HG02885 (cell line): ENCODE measurements at regions not wholly inside any gene's neighbourhood (a gene's known extent, or its start where the extent isn't known, plus 50 kb on each side); places are given as distances from the start of the nearest gene placed in this dataset.

Experiments used
- ATAC-seq: cut with Tn5 transposase; IDR thresholded peaks from one replicate; pipeline ENCODE4 v1.9.1; 2021; ENCODE audit warnings: mild to moderate bottlenecking; ENCODE audit not compliant: unreplicated experiment, poor library complexity

DNA sequence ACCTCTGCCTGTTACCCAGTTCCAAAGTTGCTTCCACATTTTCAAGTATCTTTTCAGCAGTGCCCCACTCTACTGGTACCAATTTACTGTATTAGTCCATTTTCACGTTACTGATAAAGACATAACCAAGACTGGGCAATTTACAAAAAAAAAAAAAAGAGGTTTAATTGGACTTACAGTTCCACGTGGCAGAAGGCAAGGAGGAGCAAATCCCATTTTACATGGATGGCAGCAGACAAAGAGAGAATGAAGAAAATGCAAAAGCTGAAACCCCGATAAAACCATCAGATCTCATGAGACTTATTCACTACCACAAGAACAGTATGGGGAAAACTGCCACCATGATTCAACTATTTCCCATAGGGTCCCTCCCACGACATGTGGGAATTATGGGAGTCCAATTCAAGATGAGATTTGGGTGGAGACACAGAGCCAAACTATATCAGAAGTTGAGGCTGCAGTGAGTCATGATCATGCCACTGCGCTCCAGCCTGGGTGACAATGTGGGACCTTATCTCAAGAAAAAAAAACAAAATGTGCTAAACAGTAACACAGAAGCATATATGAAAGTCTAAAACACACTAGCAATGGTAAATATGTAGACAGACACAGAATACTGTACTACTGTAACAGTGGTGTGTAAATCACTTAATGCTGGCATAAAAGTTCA lies 190.3 kb upstream of the ZC3H12C start:
- ATAC-seq = no peak

DNA sequence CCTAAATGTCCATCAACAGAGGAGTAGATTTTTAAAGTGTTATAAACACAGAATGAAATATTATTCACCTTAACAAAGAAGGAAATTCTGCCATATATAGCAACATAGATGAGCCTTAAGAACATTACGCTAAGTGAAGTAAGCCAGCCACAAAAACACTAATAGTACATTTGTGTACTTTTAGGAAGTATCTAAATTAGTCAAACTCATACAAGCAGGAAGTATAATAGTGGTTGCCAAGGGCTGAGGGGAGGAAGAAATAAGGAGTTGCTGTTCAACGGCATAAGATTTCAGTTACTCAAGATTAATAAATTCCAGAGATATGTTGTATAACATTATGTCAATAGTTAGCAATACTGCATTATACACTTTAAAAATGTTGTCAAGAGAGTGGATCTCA lies 181.7 kb upstream of the ZC3H12C start:
- peak; percentile 68 for ATAC-seq

- no peak for ATAC-seq
These were observed 179.2 kb upstream of the ZC3H12C start for GRCh38 chr11:109914038-109914437.

- ATAC-seq = no peak
These were observed 178.2 kb upstream of the ZC3H12C start for GRCh38 chr11:109914809-109915653.

- ATAC-seq = no peak
These were observed 166.3 kb upstream of the ZC3H12C start for GRCh38 chr11:109926941-109927340.

GRCh38 chr11:109929308-109929707 lies 163.9 kb upstream of the ZC3H12C start:
- ATAC-seq = no peak

GRCh38 chr11:109933126-109933525 lies 160.1 kb upstream of the ZC3H12C start:
- no peak for ATAC-seq

DNA sequence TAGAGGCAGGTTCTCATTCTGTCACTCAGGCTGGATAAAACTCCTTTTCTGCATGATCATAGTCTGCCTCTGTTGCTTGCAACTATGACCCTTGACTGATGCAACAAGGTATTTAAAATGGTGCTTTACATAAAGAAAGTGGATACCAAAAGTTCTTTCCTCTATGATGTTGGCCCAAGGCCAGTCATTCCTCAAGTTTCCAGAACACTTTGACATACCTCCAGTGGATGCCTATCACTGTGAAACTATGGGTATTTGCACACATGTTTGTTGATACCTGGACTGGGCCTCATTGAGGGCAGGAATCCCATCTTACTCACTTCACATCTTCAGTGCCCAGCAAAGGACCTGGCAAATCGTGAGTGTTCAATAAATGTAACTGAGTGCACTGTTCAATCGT lies 159.0 kb upstream of the ZC3H12C start:
- no peak for ATAC-seq

DNA sequence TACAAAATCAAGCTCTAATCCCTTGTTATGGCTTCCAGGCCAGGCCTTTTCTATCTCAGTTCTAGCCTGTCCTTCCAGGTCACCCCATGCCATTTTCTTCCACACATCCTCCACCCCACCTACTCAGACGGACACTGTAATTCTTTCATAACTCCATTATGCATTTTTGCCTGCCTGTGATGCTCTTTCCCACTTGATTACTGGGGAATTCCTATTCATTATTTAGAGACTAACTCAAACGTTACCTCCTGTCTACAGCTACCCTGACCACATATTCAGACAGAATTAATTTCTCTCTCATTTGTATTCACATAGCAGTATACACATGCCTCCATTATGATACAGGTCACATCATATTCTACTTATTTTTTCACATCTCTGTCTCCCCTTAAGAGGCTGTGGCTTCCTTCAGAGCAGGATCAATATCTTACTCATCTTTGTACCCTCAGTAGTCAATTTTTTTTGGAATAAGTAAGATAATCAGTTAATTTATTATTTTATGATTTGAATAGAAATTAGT lies 156.5 kb upstream of the ZC3H12C start:
- no peak for ATAC-seq

- ATAC-seq = no peak
These were observed 155.2 kb upstream of the ZC3H12C start for GRCh38 chr11:109937968-109938367.

- peak; percentile 64 for ATAC-seq
These were observed 153.9 kb upstream of the ZC3H12C start for GRCh38 chr11:109939166-109939810.

GRCh38 chr11:109940816-109941215 lies 152.4 kb upstream of the ZC3H12C start:
- ATAC-seq = no peak

- peak; percentile 64 for ATAC-seq
These were observed 147.4 kb upstream of the ZC3H12C start for GRCh38 chr11:109945626-109946321.

- ATAC-seq = peak; percentile 95
These were observed 146.8 kb upstream of the ZC3H12C start for GRCh38 chr11:109946322-109946846.

- no peak for ATAC-seq
These were observed 138.7 kb upstream of the ZC3H12C start for GRCh38 chr11:109954534-109954933.

DNA sequence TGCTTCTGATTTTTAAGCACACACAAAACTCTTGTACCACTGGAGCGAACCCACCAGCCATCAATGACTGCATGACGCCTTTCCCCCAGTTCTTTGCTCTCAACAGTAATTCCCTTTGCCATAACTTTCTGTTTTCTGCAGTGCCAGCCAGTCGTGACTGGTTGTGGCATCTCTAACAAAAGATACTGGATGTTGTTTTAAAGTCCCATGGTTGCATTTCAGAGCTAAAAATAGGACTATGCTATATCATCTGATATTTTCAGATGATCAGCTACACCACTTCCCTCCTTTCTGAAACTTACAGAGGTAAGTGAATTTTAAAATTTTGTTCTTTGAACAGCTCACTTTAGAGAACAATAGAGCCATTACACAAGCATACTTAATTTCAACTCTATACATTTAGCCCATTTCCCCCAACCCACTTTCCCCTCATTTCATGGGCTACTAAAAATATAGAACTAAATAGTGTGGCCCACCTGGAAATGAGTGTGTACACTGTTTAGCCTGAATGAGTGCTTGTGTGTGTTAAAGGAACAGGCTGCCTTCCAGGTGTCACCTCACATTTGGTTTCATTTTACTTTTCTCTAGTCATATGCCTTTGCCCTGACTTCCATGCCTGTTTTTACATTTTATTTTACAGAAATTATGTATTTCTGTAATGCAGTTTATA lies 136.9 kb upstream of the ZC3H12C start:
- peak; percentile 81 for ATAC-seq

- no peak for ATAC-seq
These were observed 136.2 kb upstream of the ZC3H12C start for GRCh38 chr11:109957000-109957399.

DNA sequence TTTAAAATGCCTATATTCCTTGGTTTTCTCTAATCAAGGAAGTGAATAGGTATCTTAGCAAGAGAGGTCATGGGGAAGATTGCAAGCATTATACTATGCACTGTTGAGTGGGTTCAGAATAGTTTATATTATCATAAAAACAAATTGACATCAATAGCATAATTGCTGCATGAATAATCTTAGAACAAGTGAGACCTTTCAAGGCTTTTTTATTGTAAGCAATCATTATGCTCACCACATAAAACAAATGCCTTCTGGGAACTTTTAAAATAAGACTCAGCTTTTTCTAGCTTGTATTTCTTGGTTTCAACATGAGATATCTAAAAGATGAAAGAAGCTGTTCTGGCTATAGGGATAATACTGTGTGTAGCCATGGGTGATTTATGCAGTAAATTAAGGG lies 135.6 kb upstream of the ZC3H12C start:
- no peak for ATAC-seq

GRCh38 chr11:109958131-109958820 lies 134.9 kb upstream of the ZC3H12C start:
- no peak for ATAC-seq
